HCT116 (cell line): ENCODE measurements at regions not wholly inside any gene's neighbourhood (a gene's known extent, or its start where the extent isn't known, plus 50 kb on each side); places are given as distances from the start of the nearest gene placed in this dataset.

ENCODE experiments used
- ATAC-seq: fragments of 200-7000 bp; cut with Tn5 transposase; 2 replicates; pipeline ENCODE4 v1.9.1; 2020; ENCODE audit warnings: mild to moderate bottlenecking, moderate library complexity
- BruUV-seq: library from RNA; stranded (reverse); fragments of 400-500 nt; replicated peaks from 2 replicates; lab custom pipeline; 2021; lab: Mats Ljungman, UMichigan
- CTCF ChIA-PET: fragments of 300-600 bp; sonication (Branson Sonifier 250); formaldehyde crosslinking; loops from one replicate; lab custom pipeline; 2021; ENCODE audit warnings: antibody characterized with exemption; lab: Charles Lee
- POLR2A ChIA-PET: fragments of 300-600, 350-600 bp; sonication (Branson Sonifier 250); formaldehyde crosslinking; loops from one replicate; lab custom pipeline; 2021; ENCODE audit warnings: antibody characterized with exemption; lab: Charles Lee
- RAD21 ChIA-PET, 2 experiments: fragments of 300-600 bp; sonication (Branson Sonifier 250); formaldehyde crosslinking; loops; one replicate each; lab custom pipeline; 2023; ENCODE audit warnings: low total read pairs in 2 of 2; ENCODE audit not compliant: uncharacterized antibody in 2 of 2, unreplicated experiment in 2 of 2, low non-redundant PET in 1 of 2; lab: Charles Lee
- DNase-seq: peaks from one replicate; pipeline ENCODE4 v3.0.0-alpha.2; 2010; ENCODE audit warnings: low read depth, low spot score
- H2AFZ ChIP-seq: fragments of 200-600 bp; shearing (Covaris generic), sonication (generic); 2 replicates; pipeline ENCODE4 v1.6.1; 2017; ENCODE audit warnings: low read depth, mixed run types, mixed read lengths, antibody characterized with exemption, low read length; ENCODE audit not compliant: poor library complexity, severe bottlenecking
- H3K27ac ChIP-seq: 2 replicates; pipeline ENCODE4 v1.5.1; 2012; ENCODE audit warnings: low read depth, low read length
- H3K27me3 ChIP-seq: fragments of 200-600 bp; sonication (generic); 2 replicates; pipeline ENCODE4 v1.6.1; 2016; ENCODE audit warnings: mixed run types, low read length, mixed read lengths; ENCODE audit not compliant: insufficient read depth
- H3K36me3 ChIP-seq, 2 experiments: fragments of 200-500 bp in 1 of 2; fragments of 200-600 bp in 1 of 2; sonication (Bioruptor generic) in 1 of 2; sonication (generic) in 1 of 2; 2 replicates each; pipeline versions ENCODE4 v1.5.1 to v1.6.1; 2014 to 2016; ENCODE audit warnings: low read length in 2 of 2, inconsistent platforms in 1 of 2, mixed read lengths in 1 of 2, mixed run types in 1 of 2; ENCODE audit not compliant: insufficient read depth in 2 of 2, control insufficient read depth in 1 of 2
- H3K4me1 ChIP-seq, 2 experiments: fragments of 200-600 bp in 1 of 2; sonication (generic) in 1 of 2; 2 replicates each; pipeline versions ENCODE4 v1.5.1 to v1.6.1; 2012 to 2017; ENCODE audit warnings: low read length in 2 of 2, inconsistent platforms in 1 of 2, mild to moderate bottlenecking in 1 of 2, mixed read lengths in 1 of 2, mixed run types in 1 of 2, moderate library complexity in 1 of 2; ENCODE audit not compliant: insufficient read depth in 2 of 2, control insufficient read depth in 1 of 2
- H3K4me2 ChIP-seq: fragments of 200-600 bp; sonication (generic); 2 replicates; pipeline ENCODE4 v1.6.1; 2017; ENCODE audit warnings: mixed run types, low read length, mixed read lengths
- H3K4me3 ChIP-seq, 2 experiments: fragments of 200-600 bp in 1 of 2; sonication (generic) in 1 of 2; replicated peaks in 1 of 2; 2 replicates each; pipeline ENCODE4 v1.5.1; 2011 to 2016; ENCODE audit warnings: low read length in 2 of 2, control low read depth in 1 of 2, low read depth in 1 of 2, mild to moderate bottlenecking in 1 of 2, mixed read lengths in 1 of 2, mixed run types in 1 of 2
- H3K79me2 ChIP-seq: fragments of 200-600 bp; sonication (generic); 2 replicates; pipeline ENCODE4 v1.6.1; 2017; ENCODE audit warnings: mild to moderate bottlenecking, mixed run types, low read length, moderate library complexity, mixed read lengths; ENCODE audit not compliant: insufficient read depth
- H3K9ac ChIP-seq: fragments of 200-600 bp; sonication (generic); 2 replicates; pipeline ENCODE4 v1.6.1; 2016; ENCODE audit warnings: low read length, mixed read lengths
- H3K9me2 ChIP-seq: fragments of 200-600 bp; sonication (generic), shearing (Covaris generic); 2 replicates; pipeline ENCODE4 v1.6.1; 2017; ENCODE audit warnings: mixed run types, mild to moderate bottlenecking, moderate library complexity; ENCODE audit not compliant: insufficient read depth
- H3K9me3 ChIP-seq, 2 experiments: fragments of 200-500 bp in 1 of 2; fragments of 200-600 bp in 1 of 2; sonication (Bioruptor generic) in 1 of 2; sonication (generic) in 1 of 2; 2 replicates each; pipeline ENCODE4 v1.6.1; 2014 to 2017; ENCODE audit warnings: low read length in 2 of 2, mixed read lengths in 2 of 2, inconsistent platforms in 1 of 2, low read depth in 1 of 2, mild to moderate bottlenecking in 1 of 2, mixed run types in 1 of 2, moderate library complexity in 1 of 2; ENCODE audit not compliant: control insufficient read depth in 1 of 2, insufficient read depth in 1 of 2
- H4K20me1 ChIP-seq: fragments of 200-600 bp; sonication (generic), shearing (Covaris generic); 2 replicates; pipeline ENCODE4 v1.6.1; 2017; ENCODE audit warnings: mixed run types, mild to moderate bottlenecking, moderate library complexity; ENCODE audit not compliant: insufficient read depth
- EGR1 ChIP-seq: IDR thresholded peaks from 2 replicates; pipeline ENCODE4 v1.6.1; 2012; ENCODE audit warnings: low read depth
- ELF1 ChIP-seq: IDR thresholded peaks from 2 replicates; pipeline ENCODE4 v1.6.1; 2012; ENCODE audit warnings: low read depth, borderline replicate concordance
- EZH2 ChIP-seq: fragments of 200-600 bp; sonication (generic); IDR thresholded peaks from 2 replicates; pipeline ENCODE4 v1.6.1; 2017; ENCODE audit warnings: antibody characterized with exemption, mixed run types
- EZH2phosphoT487 ChIP-seq: fragments of 200-600 bp; IDR thresholded peaks from 2 replicates; pipeline ENCODE4 v1.6.1; 2018; ENCODE audit warnings: antibody characterized with exemption, borderline replicate concordance
- FOSL1 ChIP-seq: IDR thresholded peaks from 2 replicates; pipeline ENCODE4 v1.6.1; 2012; ENCODE audit warnings: low read depth
- JUND ChIP-seq: IDR thresholded peaks from 2 replicates; pipeline ENCODE4 v1.6.1; 2012
- MAX ChIP-seq: IDR thresholded peaks from 2 replicates; pipeline ENCODE4 v1.6.1; 2012
- POLR2A ChIP-seq: IDR thresholded peaks from 2 replicates; pipeline ENCODE4 v1.7.0; 2011; ENCODE audit warnings: borderline replicate concordance; ENCODE audit not compliant: insufficient read depth, insufficient read length; ENCODE audit errors: extremely low read depth
- POLR2AphosphoS5 ChIP-seq: IDR thresholded peaks from 2 replicates; pipeline ENCODE4 v1.6.1; 2011; ENCODE audit warnings: mild to moderate bottlenecking, low read depth, low read length, moderate library complexity
- RAD21 ChIP-seq: IDR thresholded peaks from 2 replicates; pipeline ENCODE4 v1.6.1; 2012; ENCODE audit warnings: low read depth, mild to moderate bottlenecking
- SIN3A ChIP-seq: IDR thresholded peaks from 2 replicates; pipeline ENCODE4 v1.6.1; 2012; ENCODE audit warnings: low read depth
- SP1 ChIP-seq: IDR thresholded peaks from 2 replicates; pipeline ENCODE4 v1.6.1; 2012; ENCODE audit warnings: low read depth
- SRF ChIP-seq: IDR thresholded peaks from 2 replicates; pipeline ENCODE4 v1.6.1; 2012; ENCODE audit warnings: low read depth
- YY1 ChIP-seq: IDR thresholded peaks from 2 replicates; pipeline ENCODE4 v1.6.1; 2011; ENCODE audit warnings: low read length, low read depth, moderate library complexity, mild to moderate bottlenecking; ENCODE audit not compliant: insufficient replicate concordance; ENCODE audit errors: extremely low read depth
- ZBTB33 ChIP-seq: IDR thresholded peaks from 2 replicates; pipeline ENCODE4 v1.6.1; 2011; ENCODE audit warnings: mild to moderate bottlenecking, low read length, moderate library complexity; ENCODE audit not compliant: insufficient replicate concordance; ENCODE audit errors: extremely low read depth
- ZFX ChIP-seq: fragments of 450-650 bp; IDR thresholded peaks from 2 replicates; pipeline ENCODE4 v1.6.1; 2017
- ZNF274 ChIP-seq: fragments of 200-500 bp; sonication (Bioruptor generic); IDR thresholded peaks from 2 replicates; pipeline ENCODE4 v1.6.1; 2014; ENCODE audit warnings: mild to moderate bottlenecking, low read depth, low read length, inconsistent platforms
- intact Hi-C: fragments of 100-400 bp; cut with micrococcal nuclease; formaldehyde crosslinking; loops from 2 replicates; pipeline ENCODE4 v1.10.0; 2022

- ChIA-PET RAD21 (no interaction called here), CTCF (no interaction called here), POLR2A (no interaction called here)
- H3K27me3 ChIP-seq: 0 out of 2 replicates have a peak, but pooled peaks cover 3% of the 10 kb centered on the region
- intact Hi-C loops: no loop called here
- H3K36me3 ChIP-seq: no peaks in the 10 kb centered on the region
- no peaks in the 10 kb centered on the region for H3K4me1 ChIP-seq
- no peak overlapping the region for H3K27ac ChIP-seq
- no peak overlapping the region for H3K9ac ChIP-seq
- no peak for TF ChIP-seq SRF
- TF ChIP-seq EGR1: no peak
- no peak for TF ChIP-seq YY1
- TF ChIP-seq JUND: no peak
- no peak for TF ChIP-seq ZFX
- no peak for TF ChIP-seq EZH2phosphoT487
- no peak for TF ChIP-seq SP1
- TF ChIP-seq MAX: no peak
- TF ChIP-seq ZBTB33: no peak
- no peak for TF ChIP-seq FOSL1
- no peak for TF ChIP-seq SIN3A
- no peak for TF ChIP-seq POLR2A
- no peak for TF ChIP-seq RAD21
- no peak for TF ChIP-seq EZH2
- TF ChIP-seq ELF1: no peak
- no peak for TF ChIP-seq POLR2AphosphoS5
- no peak for TF ChIP-seq ZNF274
- no peaks in the 10 kb centered on the region for H3K9me3 ChIP-seq
- no peak overlapping the region for H2AFZ ChIP-seq
- H4K20me1 ChIP-seq: no peaks in the 10 kb centered on the region
- no peak overlapping the region for H3K4me3 ChIP-seq
- DNase-seq: no peak
- ATAC-seq: no peak
- no TSS peak for BruUV-seq
- no peaks in the 10 kb centered on the region for H3K9me2 ChIP-seq
- no peak overlapping the region for H3K4me2 ChIP-seq
- H3K79me2 ChIP-seq: no peaks in the 10 kb centered on the region
These were observed 450.3 kb downstream of the RMST start for GRCh38 chr12:97912943-97913342.
